ENCODE measurements at regions not wholly inside any gene's neighbourhood (a gene's known extent, or its start where the extent isn't known, plus 50 kb on each side); places are given as distances from the start of the nearest gene placed in this dataset.

DNA sequence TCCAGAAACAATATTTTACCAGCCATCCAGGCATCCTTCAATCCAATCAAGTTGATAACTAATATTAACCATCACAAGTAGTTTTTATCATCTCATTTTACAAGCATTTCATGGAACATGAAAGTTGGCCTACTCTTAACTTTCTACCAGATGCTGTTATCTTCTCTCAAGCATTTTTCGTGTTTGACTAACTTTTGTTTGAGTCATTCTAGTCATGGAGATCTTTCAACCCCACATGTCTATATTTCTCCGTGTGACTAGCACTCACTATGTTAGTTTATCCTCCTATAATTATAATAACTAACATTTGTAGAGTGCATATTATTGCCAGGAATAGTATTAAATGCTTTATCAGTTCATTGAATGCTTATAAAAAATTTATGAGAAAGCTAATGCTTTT lies 307.0 kb upstream of the CWC22 start:
- BruUV-seq (replicated peaks) = no TSS peak
- Histone ChIP-seq H3K9me3 (ENCODE audit: low read depth, low read length, poor library complexity, severe bottlenecking) (no peaks in the 10 kb centered on the region), H3K36me3 (ENCODE audit: insufficient read depth, low read length, poor library complexity, severe bottlenecking) (no peaks in the 10 kb centered on the region), H3K4me3 (ENCODE audit: low read depth, low read length, poor library complexity, severe bottlenecking) (no peak overlapping the region), H3K27me3 (replicated peaks; ENCODE audit: insufficient read depth, low read depth, low read length, poor library complexity) (no peaks in the 10 kb centered on the region), H3K27ac (ENCODE audit: low read depth, low read length, poor library complexity, severe bottlenecking) (no peak overlapping the region), H3K4me1 (ENCODE audit: insufficient read depth, low read length, poor library complexity, severe bottlenecking) (no peaks in the 10 kb centered on the region)
- ChIA-PET CTCF (no interaction called here), POLR2A (ENCODE audit: low non-redundant PET) (no interaction called here)
- intact Hi-C loops (cut with micrococcal nuclease; ENCODE audit: unreplicated experiment) = no loop called here
- TF ChIP-seq EZH2 (IDR thresholded peaks at IDR 0.05; ENCODE audit: borderline replicate concordance, low read depth, low read length, poor library complexity, severe bottlenecking) = no peak
- TF ChIP-seq, protein P1, sequence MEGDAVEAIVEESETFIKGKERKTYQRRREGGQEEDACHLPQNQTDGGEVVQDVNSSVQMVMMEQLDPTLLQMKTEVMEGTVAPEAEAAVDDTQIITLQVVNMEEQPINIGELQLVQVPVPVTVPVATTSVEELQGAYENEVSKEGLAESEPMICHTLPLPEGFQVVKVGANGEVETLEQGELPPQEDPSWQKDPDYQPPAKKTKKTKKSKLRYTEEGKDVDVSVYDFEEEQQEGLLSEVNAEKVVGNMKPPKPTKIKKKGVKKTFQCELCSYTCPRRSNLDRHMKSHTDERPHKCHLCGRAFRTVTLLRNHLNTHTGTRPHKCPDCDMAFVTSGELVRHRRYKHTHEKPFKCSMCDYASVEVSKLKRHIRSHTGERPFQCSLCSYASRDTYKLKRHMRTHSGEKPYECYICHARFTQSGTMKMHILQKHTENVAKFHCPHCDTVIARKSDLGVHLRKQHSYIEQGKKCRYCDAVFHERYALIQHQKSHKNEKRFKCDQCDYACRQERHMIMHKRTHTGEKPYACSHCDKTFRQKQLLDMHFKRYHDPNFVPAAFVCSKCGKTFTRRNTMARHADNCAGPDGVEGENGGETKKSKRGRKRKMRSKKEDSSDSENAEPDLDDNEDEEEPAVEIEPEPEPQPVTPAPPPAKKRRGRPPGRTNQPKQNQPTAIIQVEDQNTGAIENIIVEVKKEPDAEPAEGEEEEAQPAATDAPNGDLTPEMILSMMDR (conservative IDR thresholded peaks at IDR 0.05; ENCODE audit: low read depth, low read length) = no peak
- no peak for DNase-seq (ENCODE audit: low spot score)

DNA sequence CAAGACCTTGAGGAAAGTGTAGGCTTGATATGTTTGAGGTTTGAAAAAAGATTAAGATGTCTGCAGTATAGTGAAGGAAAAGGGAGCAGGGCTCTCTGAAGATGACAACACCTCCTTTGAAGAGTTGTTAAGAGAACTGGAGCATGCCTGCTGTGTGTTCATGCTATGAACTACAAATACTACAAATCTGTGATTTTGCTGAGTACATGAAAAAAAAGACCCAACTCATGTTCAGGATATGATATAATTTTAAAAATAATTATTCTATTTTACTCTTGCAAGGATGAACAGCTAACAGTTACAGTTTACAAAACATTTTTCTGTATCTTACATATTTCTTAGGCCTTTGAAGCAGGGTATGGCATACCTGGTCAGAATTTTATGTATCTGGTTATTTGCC lies 305.4 kb upstream of the CWC22 start:
- POLR2A ChIA-PET (ENCODE audit: low non-redundant PET) = no interaction called here

DNA sequence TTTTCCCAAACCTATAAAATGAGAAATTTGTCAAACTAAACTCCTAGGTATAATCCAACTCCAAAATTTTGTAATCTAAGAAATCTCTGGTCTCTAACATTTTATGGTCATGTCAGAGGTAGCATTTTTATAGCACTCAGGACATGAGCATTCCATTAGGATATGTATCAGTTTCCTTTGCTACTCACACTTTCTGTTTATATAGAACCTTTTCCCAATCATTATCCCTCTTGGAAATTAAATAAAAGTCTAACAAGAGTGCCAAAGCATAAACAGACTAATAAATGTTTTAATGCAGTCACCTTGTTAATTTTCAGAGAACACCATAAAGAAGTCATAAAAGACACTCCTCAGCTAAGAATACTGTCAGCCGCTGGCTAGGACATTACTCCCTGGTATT lies 300.0 kb upstream of the CWC22 start:
- ChIA-PET CTCF (no interaction called here), POLR2A (ENCODE audit: low non-redundant PET) (no interaction called here)
- Histone ChIP-seq H3K4me1 (ENCODE audit: insufficient read depth, low read length, poor library complexity, severe bottlenecking) (no peaks in the 10 kb centered on the region), H3K36me3 (ENCODE audit: insufficient read depth, low read length, poor library complexity, severe bottlenecking) (no peaks in the 10 kb centered on the region), H3K27me3 (replicated peaks; ENCODE audit: insufficient read depth, low read depth, low read length, poor library complexity) (no peaks in the 10 kb centered on the region), H3K27ac (ENCODE audit: low read depth, low read length, poor library complexity, severe bottlenecking) (no peak overlapping the region), H3K9me3 (ENCODE audit: low read depth, low read length, poor library complexity, severe bottlenecking) (no peaks in the 10 kb centered on the region), H3K4me3 (ENCODE audit: low read depth, low read length, poor library complexity, severe bottlenecking) (no peak overlapping the region)
- no TSS peak for BruUV-seq (replicated peaks)
- DNase-seq (ENCODE audit: low spot score) = no peak
- TF ChIP-seq, protein P1 (conservative IDR thresholded peaks at IDR 0.05; ENCODE audit: low read depth, low read length) = no peak
- TF ChIP-seq EZH2 (IDR thresholded peaks at IDR 0.05; ENCODE audit: borderline replicate concordance, low read depth, low read length, poor library complexity, severe bottlenecking) = no peak
- intact Hi-C loops (cut with micrococcal nuclease; ENCODE audit: unreplicated experiment) = no loop called here

More for the DNA sequence above, 305.4 kb upstream of the CWC22 start:
- Histone ChIP-seq H3K36me3 (ENCODE audit: insufficient read depth, low read length, poor library complexity, severe bottlenecking) (no peaks in the 10 kb centered on the region), H3K27ac (ENCODE audit: low read depth, low read length, poor library complexity, severe bottlenecking) (no peak overlapping the region), H3K9me3 (ENCODE audit: low read depth, low read length, poor library complexity, severe bottlenecking) (no peaks in the 10 kb centered on the region), H3K4me3 (ENCODE audit: low read depth, low read length, poor library complexity, severe bottlenecking) (no peak overlapping the region), H3K27me3 (replicated peaks; ENCODE audit: insufficient read depth, low read depth, low read length, poor library complexity) (no peaks in the 10 kb centered on the region), H3K4me1 (ENCODE audit: insufficient read depth, low read length, poor library complexity, severe bottlenecking) (no peaks in the 10 kb centered on the region)
- BruUV-seq (replicated peaks) = no TSS peak
- CTCF ChIA-PET = no interaction called here
- intact Hi-C loops (cut with micrococcal nuclease; ENCODE audit: unreplicated experiment) = no loop called here
- TF ChIP-seq EZH2 (IDR thresholded peaks at IDR 0.05; ENCODE audit: borderline replicate concordance, low read depth, low read length, poor library complexity, severe bottlenecking) = no peak
- TF ChIP-seq, protein P1 (conservative IDR thresholded peaks at IDR 0.05; ENCODE audit: low read depth, low read length) = no peak
- DNase-seq (ENCODE audit: low spot score) = no peak

All from A673 (cell line).